ENCODE measurements at regions not wholly inside any gene's neighbourhood (a gene's known extent, or its start where the extent isn't known, plus 50 kb on each side); places are given as distances from the start of the nearest gene placed in this dataset.

DNA sequence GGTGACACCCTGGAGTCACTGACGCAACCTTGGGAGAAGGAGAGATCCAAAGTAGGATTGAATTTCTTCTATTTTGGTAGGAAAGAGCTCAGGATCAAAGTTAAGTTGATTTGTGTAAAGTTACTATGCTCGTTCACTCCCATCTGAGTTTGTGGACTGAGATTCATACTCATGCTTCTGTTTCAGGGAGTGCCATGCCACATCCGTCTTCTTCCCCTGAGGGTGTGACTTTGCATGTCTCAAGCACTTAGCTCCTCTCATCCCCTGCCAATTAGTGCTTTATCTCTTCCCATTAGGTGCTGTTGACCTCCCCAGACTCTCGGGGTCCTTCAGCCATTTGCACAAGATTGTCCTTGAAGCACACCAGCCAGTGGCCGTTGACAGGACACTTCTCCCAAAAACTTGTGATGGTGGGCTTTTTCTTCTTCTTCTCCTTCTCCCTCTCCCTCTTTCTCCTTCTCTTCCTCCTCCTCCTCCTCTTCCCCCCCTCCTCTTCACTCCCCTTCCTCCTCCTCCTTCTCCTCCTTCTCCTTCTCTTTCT, 232.2 kb upstream of the KLF4 start:
- no peaks in the 10 kb centered on the region for H3K9me3 ChIP-seq (ENCODE audit: control insufficient read depth, insufficient read depth, low read length)
- H3K9ac ChIP-seq (ENCODE audit: low read depth, low read length) = no peak overlapping the region
- H3K36me3 ChIP-seq (ENCODE audit: insufficient read depth, low read length) = no peaks in the 10 kb centered on the region
- H3K4me1 ChIP-seq (ENCODE audit: insufficient read depth, low read length) = no peaks in the 10 kb centered on the region

- Histone ChIP-seq H3K9me3 (ENCODE audit: control insufficient read depth, insufficient read depth, low read length) (no peaks in the 10 kb centered on the region), H3K4me1 (ENCODE audit: insufficient read depth, low read length) (no peaks in the 10 kb centered on the region), H3K9ac (ENCODE audit: low read depth, low read length) (no peak overlapping the region), H3K36me3 (ENCODE audit: insufficient read depth, low read length) (no peaks in the 10 kb centered on the region)
Measured at GRCh38 chr9:107720501-107720900, 230.9 kb upstream of the KLF4 start.

DNA sequence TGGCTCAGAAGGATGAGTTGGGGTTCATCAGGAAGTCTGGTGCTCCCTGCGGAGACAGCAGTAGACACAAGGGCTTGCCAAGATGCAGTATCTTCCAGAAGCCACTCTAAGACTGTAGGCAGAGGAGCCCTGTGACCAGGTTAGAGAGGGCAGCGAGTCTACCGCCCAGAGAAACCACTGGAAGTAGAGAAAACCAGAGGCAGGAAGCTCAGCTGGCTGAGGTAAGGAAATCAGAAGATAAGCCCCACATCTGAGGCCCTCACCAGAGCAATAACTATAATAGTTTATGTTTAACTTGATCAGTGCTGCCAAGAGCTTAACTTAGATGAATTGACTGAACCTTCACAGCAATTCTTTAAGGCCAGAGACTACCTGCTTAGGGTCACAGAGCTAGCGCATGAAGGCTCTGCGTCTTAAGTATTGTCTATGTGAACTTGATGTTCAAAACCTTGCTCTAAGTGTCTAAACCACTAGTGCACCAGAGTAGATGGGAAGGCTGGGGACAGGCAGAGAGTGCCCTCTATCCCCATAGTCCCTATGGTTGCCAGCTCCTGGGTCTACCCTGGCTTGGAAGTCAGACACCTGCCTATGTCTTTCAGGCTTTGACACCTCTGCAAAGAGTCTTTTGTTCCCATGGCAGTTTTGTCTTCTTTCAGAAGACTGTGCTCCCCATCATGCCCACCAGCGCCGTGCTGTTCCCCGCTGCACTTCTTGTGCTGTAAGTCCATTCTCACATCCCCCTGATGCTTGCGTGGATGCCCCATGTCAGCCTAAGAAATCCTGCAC, 228.2 kb upstream of the KLF4 start:
- no peaks in the 10 kb centered on the region for H3K9me3 ChIP-seq (ENCODE audit: control insufficient read depth, insufficient read depth, low read length)
- H3K36me3 ChIP-seq (ENCODE audit: insufficient read depth, low read length) = no peaks in the 10 kb centered on the region
- H3K4me1 ChIP-seq (ENCODE audit: insufficient read depth, low read length) = no peaks in the 10 kb centered on the region
- H3K9ac ChIP-seq (ENCODE audit: low read depth, low read length) = no peak overlapping the region

- Histone ChIP-seq H3K9ac (ENCODE audit: low read depth, low read length) (no peak overlapping the region), H3K36me3 (ENCODE audit: insufficient read depth, low read length) (no peaks in the 10 kb centered on the region), H3K4me1 (ENCODE audit: insufficient read depth, low read length) (0 out of 2 replicates have a peak, but pooled peaks cover 3% of the 10 kb centered on the region), H3K9me3 (ENCODE audit: control insufficient read depth, insufficient read depth, low read length) (no peaks in the 10 kb centered on the region)
Measured at GRCh38 chr9:107715740-107716139, 226.2 kb upstream of the KLF4 start.

- H3K4me1 ChIP-seq (ENCODE audit: insufficient read depth, low read length) = 0 out of 2 replicates have a peak, but pooled peaks cover 3% of the 10 kb centered on the region
- H3K9ac ChIP-seq (ENCODE audit: low read depth, low read length) = no peak overlapping the region
- no peaks in the 10 kb centered on the region for H3K9me3 ChIP-seq (ENCODE audit: control insufficient read depth, insufficient read depth, low read length)
- H3K36me3 ChIP-seq (ENCODE audit: insufficient read depth, low read length) = no peaks in the 10 kb centered on the region
Measured at GRCh38 chr9:107713470-107713869, 223.9 kb upstream of the KLF4 start.

DNA sequence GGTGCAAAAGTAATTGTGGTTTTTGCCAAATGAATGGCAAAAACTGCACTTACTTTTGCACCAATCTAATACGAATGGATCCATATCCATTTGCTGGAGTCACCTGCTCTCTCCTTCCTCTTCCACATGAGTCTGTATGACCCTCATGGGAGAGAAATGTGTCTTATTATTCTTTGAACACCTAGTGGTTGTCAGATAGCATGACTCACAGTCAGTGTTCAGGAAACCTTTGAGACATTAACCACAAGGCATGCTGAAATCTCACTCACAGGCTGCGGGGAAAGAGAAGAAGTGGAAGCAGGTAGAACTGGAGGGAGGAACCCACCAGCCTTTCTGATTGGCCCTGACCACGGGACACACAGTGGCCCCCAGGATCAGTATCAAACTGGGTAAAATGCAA, 222.8 kb upstream of the KLF4 start:
- no peaks in the 10 kb centered on the region for H3K36me3 ChIP-seq (ENCODE audit: insufficient read depth, low read length)
- H3K9ac ChIP-seq (ENCODE audit: low read depth, low read length) = no peak overlapping the region
- 0 out of 2 replicates have a peak, but pooled peaks cover 3% of the 10 kb centered on the region for H3K4me1 ChIP-seq (ENCODE audit: insufficient read depth, low read length)
- no peaks in the 10 kb centered on the region for H3K9me3 ChIP-seq (ENCODE audit: control insufficient read depth, insufficient read depth, low read length)

- Histone ChIP-seq H3K36me3 (ENCODE audit: insufficient read depth, low read length) (no peaks in the 10 kb centered on the region), H3K9ac (ENCODE audit: low read depth, low read length) (no peak overlapping the region), H3K4me1 (ENCODE audit: insufficient read depth, low read length) (0 out of 2 replicates have a peak, but pooled peaks cover 3% of the 10 kb centered on the region), H3K9me3 (ENCODE audit: control insufficient read depth, insufficient read depth, low read length) (no peaks in the 10 kb centered on the region)
Measured at GRCh38 chr9:107711542-107711941, 222.0 kb upstream of the KLF4 start.

DNA sequence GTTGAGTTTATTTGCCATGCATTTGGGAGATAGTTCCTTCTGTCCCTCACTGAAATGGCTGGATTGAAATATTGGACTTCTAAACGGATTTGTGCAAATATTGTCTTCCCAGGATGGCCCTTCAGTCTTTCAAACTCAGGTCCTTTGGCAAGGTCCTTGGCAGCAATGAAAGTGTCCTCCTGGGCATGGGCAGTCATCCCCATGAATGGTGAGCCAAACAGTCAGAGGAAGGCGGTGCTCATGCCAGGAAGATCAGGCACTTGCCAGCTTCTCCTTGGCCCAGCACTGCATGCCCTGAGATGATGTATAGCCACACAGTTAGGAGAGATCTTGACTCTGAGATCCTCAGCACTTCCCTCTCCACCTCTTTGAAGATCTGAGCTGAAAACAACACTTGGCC, 221.4 kb upstream of the KLF4 start:
- Histone ChIP-seq H3K36me3 (ENCODE audit: insufficient read depth, low read length) (no peaks in the 10 kb centered on the region), H3K9me3 (ENCODE audit: control insufficient read depth, insufficient read depth, low read length) (no peaks in the 10 kb centered on the region), H3K9ac (ENCODE audit: low read depth, low read length) (no peak overlapping the region), H3K4me1 (ENCODE audit: insufficient read depth, low read length) (0 out of 2 replicates have a peak, but pooled peaks cover 3% of the 10 kb centered on the region)

DNA sequence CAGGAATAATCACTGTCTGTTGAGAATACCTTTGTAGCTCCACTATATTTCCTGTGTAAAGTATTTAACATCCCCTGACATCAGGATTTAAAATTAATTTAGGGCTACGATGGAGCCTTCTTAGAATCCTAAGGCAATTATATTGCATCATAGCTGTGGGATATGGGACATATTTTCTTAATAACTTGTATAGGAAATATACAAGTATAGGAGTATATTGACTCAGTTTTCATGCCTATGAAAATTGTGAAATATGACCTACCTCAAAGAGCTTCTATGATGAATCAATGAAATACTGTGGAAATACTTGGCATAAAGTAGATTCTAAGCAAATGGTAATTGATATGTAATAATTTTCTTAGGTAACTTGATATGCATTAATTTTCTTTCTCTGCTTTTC, 221.0 kb upstream of the KLF4 start:
- Histone ChIP-seq H3K9me3 (ENCODE audit: control insufficient read depth, insufficient read depth, low read length) (no peaks in the 10 kb centered on the region), H3K4me1 (ENCODE audit: insufficient read depth, low read length) (0 out of 2 replicates have a peak, but pooled peaks cover 3% of the 10 kb centered on the region), H3K9ac (ENCODE audit: low read depth, low read length) (no peak overlapping the region), H3K36me3 (ENCODE audit: insufficient read depth, low read length) (no peaks in the 10 kb centered on the region)

DNA sequence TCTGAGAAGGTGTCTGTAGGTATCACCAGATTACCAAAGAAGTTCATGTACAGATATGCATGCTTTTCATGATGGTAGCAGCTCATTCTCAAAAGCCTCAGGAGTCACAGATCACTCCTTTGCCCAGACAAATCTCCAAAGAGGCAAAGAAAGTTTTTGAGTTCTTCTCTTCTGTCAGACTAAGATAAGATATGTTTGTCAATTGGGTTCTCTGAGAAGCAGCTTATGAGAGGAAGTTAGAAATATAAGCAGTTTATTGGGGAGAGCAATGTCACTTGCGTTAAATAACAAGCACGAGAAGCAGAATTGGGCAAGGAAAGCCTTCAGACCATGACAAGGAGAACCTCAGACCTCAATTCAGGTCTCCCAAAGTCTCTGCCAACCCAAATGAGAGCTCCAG, 219.2 kb upstream of the KLF4 start:
- Histone ChIP-seq H3K36me3 (ENCODE audit: insufficient read depth, low read length) (no peaks in the 10 kb centered on the region), H3K9ac (ENCODE audit: low read depth, low read length) (no peak overlapping the region), H3K4me1 (ENCODE audit: insufficient read depth, low read length) (0 out of 2 replicates have a peak, but pooled peaks cover 3% of the 10 kb centered on the region)

GRCh38 chr9:107707915-107708441, 218.4 kb upstream of the KLF4 start:
- Histone ChIP-seq H3K9me3 (ENCODE audit: control insufficient read depth, insufficient read depth, low read length) (no peaks in the 10 kb centered on the region; the same call in 1 of the 2 replicates), H3K4me1 (ENCODE audit: insufficient read depth, low read length) (0 out of 2 replicates have a peak, but pooled peaks cover 3% of the 10 kb centered on the region), H3K9ac (ENCODE audit: low read depth, low read length) (no peak overlapping the region), H3K36me3 (ENCODE audit: insufficient read depth, low read length) (no peaks in the 10 kb centered on the region)

More for the DNA sequence above, 219.2 kb upstream of the KLF4 start:
- no peaks in the 10 kb centered on the region for H3K9me3 ChIP-seq (ENCODE audit: control insufficient read depth, insufficient read depth, low read length)

DNA sequence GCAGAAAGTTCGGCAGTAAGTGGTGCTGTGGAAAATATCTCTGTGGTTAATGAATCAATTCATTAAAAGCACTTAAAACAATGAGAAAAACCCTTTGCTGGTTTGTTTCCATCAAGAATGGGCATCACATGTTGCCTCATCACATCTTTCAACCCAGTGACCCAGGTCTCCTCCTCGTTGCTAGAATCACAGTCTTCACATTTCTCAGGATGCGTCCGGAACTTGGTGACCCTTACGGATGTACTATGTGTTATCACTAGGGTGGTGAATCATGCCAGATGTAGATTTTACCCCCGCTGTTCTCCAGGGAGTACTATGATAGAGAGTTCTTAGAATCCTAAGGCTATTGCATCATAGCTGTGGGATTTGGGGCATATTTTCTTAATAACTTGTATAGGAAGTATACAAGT, 217.9 kb upstream of the KLF4 start:
- 0 out of 2 replicates have a peak, but pooled peaks cover 3% of the 10 kb centered on the region for H3K4me1 ChIP-seq (ENCODE audit: insufficient read depth, low read length)

DNA sequence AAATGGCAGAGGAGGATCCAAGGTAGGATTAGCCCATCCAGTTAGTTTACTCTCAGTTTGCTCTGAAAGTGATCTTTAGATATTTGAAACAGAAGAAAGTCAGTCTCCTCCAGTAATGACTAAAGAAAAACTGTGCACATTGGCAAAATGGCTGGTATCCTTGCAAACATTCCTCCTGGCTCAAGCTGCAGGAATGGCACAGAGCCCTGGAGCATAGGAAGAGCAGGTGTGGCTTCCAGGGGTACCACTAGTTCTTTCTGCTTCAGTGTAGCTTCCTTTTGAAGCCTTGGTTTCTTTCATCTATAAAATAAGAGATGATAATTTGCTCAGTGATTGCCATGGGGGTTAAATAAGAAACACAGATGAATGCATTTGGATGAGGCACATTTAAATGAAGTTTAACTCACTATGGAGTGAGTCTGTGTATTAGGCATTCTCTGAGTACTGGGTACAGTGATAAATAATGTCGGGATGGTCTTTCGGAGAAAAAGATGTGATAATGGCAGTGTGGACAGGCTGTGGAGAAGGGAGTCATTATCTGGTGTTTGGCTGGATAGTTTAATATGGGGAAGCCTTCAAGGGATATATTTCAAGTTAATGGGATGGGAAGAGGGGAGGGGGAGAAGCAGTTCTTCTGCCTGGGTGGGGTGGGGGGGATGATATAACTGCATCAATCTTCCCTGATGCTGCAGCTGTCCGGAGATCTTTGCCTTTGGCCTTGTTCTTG, 217.3 kb upstream of the KLF4 start:
- no peaks in the 10 kb centered on the region for H3K4me1 ChIP-seq (ENCODE audit: insufficient read depth, low read length)
- no peak overlapping the region for H3K9ac ChIP-seq (ENCODE audit: low read depth, low read length)
- no peaks in the 10 kb centered on the region for H3K36me3 ChIP-seq (ENCODE audit: insufficient read depth, low read length)
- no peaks in the 10 kb centered on the region; the same call in 1 of the 2 replicates for H3K9me3 ChIP-seq (ENCODE audit: control insufficient read depth, insufficient read depth, low read length)

More for the DNA sequence above, 217.9 kb upstream of the KLF4 start:
- Histone ChIP-seq H3K36me3 (ENCODE audit: insufficient read depth, low read length) (no peaks in the 10 kb centered on the region), H3K9me3 (ENCODE audit: control insufficient read depth, insufficient read depth, low read length) (no peaks in the 10 kb centered on the region; the same call in 1 of the 2 replicates), H3K9ac (ENCODE audit: low read depth, low read length) (no peak overlapping the region)

DNA sequence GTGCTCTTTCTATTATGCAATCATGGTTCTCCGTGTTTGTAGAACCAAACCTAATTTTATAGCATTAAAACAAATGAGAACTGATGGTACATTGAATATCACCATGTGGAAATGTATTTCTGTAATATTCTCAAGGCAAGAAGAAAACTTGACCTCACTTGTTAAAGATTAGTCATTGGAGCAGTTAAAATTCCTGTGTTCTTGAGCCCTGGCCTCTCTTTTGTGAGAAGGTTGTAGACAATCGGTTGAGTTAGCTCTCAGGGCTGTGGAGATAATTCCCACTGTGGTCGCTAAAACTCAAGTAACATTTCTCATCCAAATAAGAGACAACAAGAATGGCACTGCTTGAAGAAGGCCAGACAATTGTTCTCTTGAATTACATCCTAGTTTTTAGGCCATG, 216.0 kb upstream of the KLF4 start:
- H3K4me1 ChIP-seq (ENCODE audit: insufficient read depth, low read length) = no peaks in the 10 kb centered on the region
- no peak overlapping the region for H3K9ac ChIP-seq (ENCODE audit: low read depth, low read length)
- H3K36me3 ChIP-seq (ENCODE audit: insufficient read depth, low read length) = no peaks in the 10 kb centered on the region
- H3K9me3 ChIP-seq (ENCODE audit: control insufficient read depth, insufficient read depth, low read length) = no peaks in the 10 kb centered on the region; the same call in 1 of the 2 replicates

All from ES-I3 (cell line).